MM.1S (cell line): ENCODE measurements at regions not wholly inside any gene's neighbourhood (a gene's known extent, or its start where the extent isn't known, plus 50 kb on each side); places are given as distances from the start of the nearest gene placed in this dataset.
"Not testable (repeated sequence)": the region's sequence is repeated elsewhere in the genome, so short reads cannot be mapped to it uniquely, and the experiment has no call there.

Experiments
- DNase-seq: peaks from one replicate; pipeline ENCODE4 v3.0.0-alpha.2; 2015
- H2AFZ ChIP-seq: fragments of 300-600 bp; sonication (generic); 2 replicates; pipeline ENCODE4 v1.6.0; 2016; ENCODE audit warnings: antibody characterized with exemption, low read length
- H3F3A ChIP-seq: fragments of 300-600 bp; sonication (generic); 2 replicates; pipeline ENCODE4 v1.6.1; 2016; ENCODE audit warnings: mild to moderate bottlenecking, antibody characterized with exemption, low read length, moderate library complexity, mixed read lengths; ENCODE audit not compliant: insufficient read depth
- H3K27ac ChIP-seq: fragments of 300-600 bp; sonication (generic); 2 replicates; pipeline ENCODE4 v1.5.1; 2016; ENCODE audit warnings: mild to moderate bottlenecking, low read length
- H3K27me3 ChIP-seq: fragments of 300-600 bp; sonication (generic); replicated peaks from 2 replicates; pipeline ENCODE4 v1.6.0; 2016; ENCODE audit warnings: low read length; ENCODE audit not compliant: insufficient read depth
- H3K36me3 ChIP-seq: fragments of 300-600 bp; sonication (generic); replicated peaks from 2 replicates; pipeline ENCODE4 v1.6.1; 2016; ENCODE audit warnings: mild to moderate bottlenecking, low read length, mixed read lengths; ENCODE audit not compliant: insufficient read depth
- H3K4me1 ChIP-seq: fragments of 300-600 bp; sonication (generic); 2 replicates; pipeline ENCODE4 v1.6.1; 2016; ENCODE audit warnings: low read length, mixed read lengths
- H3K4me2 ChIP-seq: fragments of 300-600 bp; sonication (generic); 2 replicates; pipeline ENCODE4 v1.6.0; 2016; ENCODE audit warnings: low read depth, low read length
- H3K4me3 ChIP-seq: fragments of 300-600 bp; sonication (generic); 2 replicates; pipeline ENCODE4 v1.5.1; 2016; ENCODE audit warnings: low read length, mixed read lengths
- H3K79me2 ChIP-seq: fragments of 300-600 bp; sonication (generic); 2 replicates; pipeline ENCODE4 v1.6.1; 2016; ENCODE audit warnings: mixed run types, low read length, mixed read lengths
- H3K9ac ChIP-seq: fragments of 300-600 bp; sonication (generic); 2 replicates; pipeline ENCODE4 v1.6.1; 2016; ENCODE audit warnings: low read length, mixed read lengths
- H3K9me2 ChIP-seq: fragments of 300-600 bp; sonication (generic); replicated peaks from 2 replicates; pipeline ENCODE4 v1.6.1; 2016; ENCODE audit warnings: mild to moderate bottlenecking, low read length, mixed read lengths; ENCODE audit not compliant: insufficient read depth
- H3K9me3 ChIP-seq: fragments of 300-600 bp; sonication (generic); replicated peaks from 2 replicates; pipeline ENCODE4 v1.6.1; 2016; ENCODE audit warnings: mild to moderate bottlenecking, low read length, mixed read lengths; ENCODE audit not compliant: insufficient read depth
- H4K20me1 ChIP-seq: fragments of 300-600 bp; sonication (generic); 2 replicates; pipeline ENCODE4 v1.6.1; 2016; ENCODE audit warnings: mild to moderate bottlenecking, low read length, moderate library complexity, mixed read lengths; ENCODE audit not compliant: insufficient read depth
- EZH2 ChIP-seq: fragments of 300-600 bp; sonication (generic); optimal IDR thresholded peaks from 2 replicates; pipeline ENCODE3; 2017; ENCODE audit warnings: low read depth, mild to moderate bottlenecking, antibody characterized with exemption, low read length, mixed read lengths
- EZH2phosphoT487 ChIP-seq: fragments of 300-600 bp; sonication (generic); IDR thresholded peaks from 2 replicates; pipeline ENCODE4 v1.6.1; 2018; ENCODE audit warnings: antibody characterized with exemption, low read length
- TF ChIP-seq, protein P1 (sequence below): fragments of 300-600 bp; sonication (generic); IDR thresholded peaks from 2 replicates; pipeline ENCODE4 v1.5.1; 2016; ENCODE audit warnings: antibody characterized with exemption, low read length, mixed read lengths

DNA sequence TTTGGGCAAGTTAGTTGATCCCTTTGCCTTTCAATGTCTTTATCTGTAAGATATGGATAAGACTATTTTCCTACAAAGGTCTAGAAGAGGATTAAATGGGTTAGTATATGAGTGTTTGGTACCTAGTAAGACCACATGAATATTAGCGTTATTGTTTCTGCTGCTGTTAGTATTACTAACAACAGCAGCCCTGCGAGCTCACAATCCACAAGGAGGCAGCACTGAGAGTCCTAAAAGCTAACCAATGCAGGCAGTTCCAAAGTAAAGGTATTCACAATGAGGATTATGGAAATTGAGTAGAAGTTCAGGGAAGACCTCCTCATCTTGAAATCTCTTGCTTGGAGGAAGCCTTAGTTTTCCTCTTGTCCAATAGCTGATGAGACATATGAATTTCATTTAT, 248.9 kb downstream of the TDRD15 start:
- no peak for TF ChIP-seq EZH2phosphoT487
- TF ChIP-seq, protein P1, sequence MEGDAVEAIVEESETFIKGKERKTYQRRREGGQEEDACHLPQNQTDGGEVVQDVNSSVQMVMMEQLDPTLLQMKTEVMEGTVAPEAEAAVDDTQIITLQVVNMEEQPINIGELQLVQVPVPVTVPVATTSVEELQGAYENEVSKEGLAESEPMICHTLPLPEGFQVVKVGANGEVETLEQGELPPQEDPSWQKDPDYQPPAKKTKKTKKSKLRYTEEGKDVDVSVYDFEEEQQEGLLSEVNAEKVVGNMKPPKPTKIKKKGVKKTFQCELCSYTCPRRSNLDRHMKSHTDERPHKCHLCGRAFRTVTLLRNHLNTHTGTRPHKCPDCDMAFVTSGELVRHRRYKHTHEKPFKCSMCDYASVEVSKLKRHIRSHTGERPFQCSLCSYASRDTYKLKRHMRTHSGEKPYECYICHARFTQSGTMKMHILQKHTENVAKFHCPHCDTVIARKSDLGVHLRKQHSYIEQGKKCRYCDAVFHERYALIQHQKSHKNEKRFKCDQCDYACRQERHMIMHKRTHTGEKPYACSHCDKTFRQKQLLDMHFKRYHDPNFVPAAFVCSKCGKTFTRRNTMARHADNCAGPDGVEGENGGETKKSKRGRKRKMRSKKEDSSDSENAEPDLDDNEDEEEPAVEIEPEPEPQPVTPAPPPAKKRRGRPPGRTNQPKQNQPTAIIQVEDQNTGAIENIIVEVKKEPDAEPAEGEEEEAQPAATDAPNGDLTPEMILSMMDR = peak; percentile 28
- Histone ChIP-seq H3K36me3 (no peaks in the 10 kb centered on the region), H3F3A (no peaks in the 10 kb centered on the region), H3K9me2 (no peaks in the 10 kb centered on the region), H3K79me2 (no peaks in the 10 kb centered on the region), H3K4me2 (no peak overlapping the region), H3K4me1 (no peaks in the 10 kb centered on the region), H3K9me3 (no peaks in the 10 kb centered on the region), H3K27ac (no peak overlapping the region), H2AFZ (no peak overlapping the region), H3K4me3 (no peak overlapping the region), H3K9ac (no peak overlapping the region), H3K27me3 (no peaks in the 10 kb centered on the region), H4K20me1 (no peaks in the 10 kb centered on the region)
- DNase-seq = no peak

GRCh38 chr2:21376864-21377263, 253.1 kb downstream of the TDRD15 start:
- no peaks in the 10 kb centered on the region for H3K9me3 ChIP-seq
- TF ChIP-seq, protein P1 = no peak
- TF ChIP-seq EZH2 (no peak), EZH2phosphoT487 (no peak)
- no peak overlapping the region for H3K9ac ChIP-seq
- no peak for DNase-seq
- H3K27ac ChIP-seq = no peak overlapping the region
- H3F3A ChIP-seq = no peaks in the 10 kb centered on the region
- H3K4me1 ChIP-seq = no peaks in the 10 kb centered on the region
- H2AFZ ChIP-seq = no peak overlapping the region
- no peaks in the 10 kb centered on the region for H4K20me1 ChIP-seq
- no peak overlapping the region for H3K4me2 ChIP-seq
- no peaks in the 10 kb centered on the region for H3K27me3 ChIP-seq
- no peaks in the 10 kb centered on the region for H3K79me2 ChIP-seq
- no peaks in the 10 kb centered on the region for H3K36me3 ChIP-seq
- H3K9me2 ChIP-seq = no peaks in the 10 kb centered on the region
- no peak overlapping the region for H3K4me3 ChIP-seq

DNA sequence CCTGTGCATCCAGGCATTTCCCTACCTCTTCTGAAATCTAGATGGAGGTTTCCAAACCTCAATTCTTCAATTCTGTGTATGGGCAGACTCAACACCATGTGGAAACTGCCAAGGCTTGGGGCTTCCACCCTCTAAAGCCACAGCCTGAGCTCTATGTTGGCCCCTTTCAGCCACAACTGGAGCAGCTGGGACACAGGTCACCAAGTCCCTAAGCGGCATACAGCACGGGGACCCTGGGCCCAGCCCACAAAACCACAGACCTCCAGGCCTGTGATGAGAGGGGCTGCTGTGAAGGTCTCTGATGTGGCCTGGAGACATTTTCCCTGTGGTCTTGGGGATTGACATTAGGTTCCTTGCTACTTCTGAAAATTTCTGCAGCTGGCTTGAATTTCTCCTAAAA, 255.4 kb downstream of the TDRD15 start:
- H3K27ac ChIP-seq = no peak overlapping the region
- H3K4me1 ChIP-seq = no peaks in the 10 kb centered on the region
- H3K9me2 ChIP-seq = no peaks in the 10 kb centered on the region
- H2AFZ ChIP-seq = no peak overlapping the region
- DNase-seq = no peak
- no peaks in the 10 kb centered on the region for H4K20me1 ChIP-seq
- no peaks in the 10 kb centered on the region for H3K36me3 ChIP-seq
- TF ChIP-seq, protein P1 = no peak
- TF ChIP-seq EZH2 (no peak), EZH2phosphoT487 (no peak)
- no peaks in the 10 kb centered on the region for H3K9me3 ChIP-seq
- no peak overlapping the region for H3K4me3 ChIP-seq
- H3K79me2 ChIP-seq = no peaks in the 10 kb centered on the region
- H3F3A ChIP-seq = no peaks in the 10 kb centered on the region
- H3K4me2 ChIP-seq = no peak overlapping the region
- H3K9ac ChIP-seq = no peak overlapping the region
- H3K27me3 ChIP-seq = no peaks in the 10 kb centered on the region

DNA sequence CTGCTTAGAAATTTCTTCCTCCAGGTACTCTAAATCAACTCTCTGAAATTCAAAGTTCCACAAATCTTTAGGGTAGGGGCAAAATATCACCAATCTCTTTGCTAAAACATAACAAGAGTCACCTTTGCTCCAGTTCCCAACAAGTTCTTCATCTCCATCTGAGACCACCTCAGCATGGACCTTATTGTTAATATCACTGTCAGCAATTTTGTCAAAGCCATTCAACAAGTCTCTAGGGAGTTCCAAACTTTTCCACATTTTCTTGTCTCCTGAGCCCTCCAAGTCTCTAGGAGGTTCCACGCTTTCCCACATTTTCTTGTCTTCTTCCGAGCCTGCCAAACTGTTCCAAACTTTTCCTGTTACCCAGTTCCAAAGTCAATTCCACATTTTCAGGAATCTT, 255.9 kb downstream of the TDRD15 start:
- not testable (repeated sequence) for H3K9ac ChIP-seq, H3K9me2 ChIP-seq, H3K4me2 ChIP-seq, H4K20me1 ChIP-seq, H3K4me1 ChIP-seq, H3K36me3 ChIP-seq, H2AFZ ChIP-seq, H3K27me3 ChIP-seq, H3F3A ChIP-seq, H3K27ac ChIP-seq, H3K9me3 ChIP-seq, H3K4me3 ChIP-seq, H3K79me2 ChIP-seq, DNase-seq
